Spleen (tissue), 7 donors: ENCODE measurements at regions not wholly inside any gene's neighbourhood (a gene's known extent, or its start where the extent isn't known, plus 50 kb on each side); places are given as distances from the start of the nearest gene placed in this dataset.

Experiments
- POLR2AphosphoS5 ChIP-seq, 3 donors: sonication (generic); formaldehyde crosslinking; IDR thresholded peaks; one replicate each; pipeline ENCODE4 v1.5.1; 2017; ENCODE audit warnings: antibody characterized with exemption in 3 of 3
- TF ChIP-seq, protein P1 (sequence below), 11 experiments: fragments of 200-600 bp in 7 of 11; fragments of 450-650 bp in 4 of 11; sonication (generic) in 4 of 11; IDR thresholded peaks in 8 of 11; conservative IDR thresholded peaks in 3 of 11; 1 replicate in 7 of 11; 2 replicates in 4 of 11; pipeline versions ENCODE4 v1.4.0 to v1.8.0; 2016 to 2021; ENCODE audit warnings: antibody characterized with exemption in 11 of 11, inconsistent platforms in 4 of 11, mild to moderate bottlenecking in 1 of 11
- donor health status: DM: no; HTN: no; CAD: no; lungs with moderate emphysema.
- donor health status: DM: no; HTN: no; CAD: no.
- donor health status: DM: no; HTN: no; CAD: no.

- TF ChIP-seq, protein P1, sequence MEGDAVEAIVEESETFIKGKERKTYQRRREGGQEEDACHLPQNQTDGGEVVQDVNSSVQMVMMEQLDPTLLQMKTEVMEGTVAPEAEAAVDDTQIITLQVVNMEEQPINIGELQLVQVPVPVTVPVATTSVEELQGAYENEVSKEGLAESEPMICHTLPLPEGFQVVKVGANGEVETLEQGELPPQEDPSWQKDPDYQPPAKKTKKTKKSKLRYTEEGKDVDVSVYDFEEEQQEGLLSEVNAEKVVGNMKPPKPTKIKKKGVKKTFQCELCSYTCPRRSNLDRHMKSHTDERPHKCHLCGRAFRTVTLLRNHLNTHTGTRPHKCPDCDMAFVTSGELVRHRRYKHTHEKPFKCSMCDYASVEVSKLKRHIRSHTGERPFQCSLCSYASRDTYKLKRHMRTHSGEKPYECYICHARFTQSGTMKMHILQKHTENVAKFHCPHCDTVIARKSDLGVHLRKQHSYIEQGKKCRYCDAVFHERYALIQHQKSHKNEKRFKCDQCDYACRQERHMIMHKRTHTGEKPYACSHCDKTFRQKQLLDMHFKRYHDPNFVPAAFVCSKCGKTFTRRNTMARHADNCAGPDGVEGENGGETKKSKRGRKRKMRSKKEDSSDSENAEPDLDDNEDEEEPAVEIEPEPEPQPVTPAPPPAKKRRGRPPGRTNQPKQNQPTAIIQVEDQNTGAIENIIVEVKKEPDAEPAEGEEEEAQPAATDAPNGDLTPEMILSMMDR (IDR thresholded peaks at IDR 0.05 in 8 of 11, conservative IDR thresholded peaks at IDR 0.05 in 3 of 11): no peak
- no peak for TF ChIP-seq POLR2AphosphoS5 (IDR thresholded peaks at IDR 0.05)
These were observed 261.2 kb downstream of the GADD45G start for GRCh38 chr9:89865981-89866380.
